Prostate gland (tissue), 2 donors: ENCODE measurements at regions not wholly inside any gene's neighbourhood (a gene's known extent, or its start where the extent isn't known, plus 50 kb on each side); places are given as distances from the start of the nearest gene placed in this dataset.

Experiments used
- DNase-seq: peaks from one replicate; pipeline ENCODE4 v3.0.0-alpha.2; 2019; ENCODE audit warnings: low spot score
- H3K27ac ChIP-seq, 2 donors: fragments of 200-600 bp; sonication (generic); 2 replicates each; pipeline ENCODE4 v1.5.1; 2017 to 2019
- H3K27me3 ChIP-seq: fragments of 200-600 bp; sonication (generic); replicated peaks from 2 replicates; pipeline ENCODE4 v1.5.1; 2019; ENCODE audit not compliant: insufficient read depth
- H3K36me3 ChIP-seq, 2 donors: fragments of 200-600 bp; sonication (generic); 1 replicate in 1 of 2; 2 replicates in 1 of 2; pipeline versions ENCODE4 v1.5.1 to v1.8.1; 2017 to 2019
- H3K4me1 ChIP-seq: fragments of 200-600 bp; sonication (generic); replicated peaks from 2 replicates; pipeline ENCODE4 v1.5.1; 2019
- H3K4me3 ChIP-seq, 2 donors: fragments of 200-600 bp; sonication (generic); 2 replicates each; pipeline ENCODE4 v1.5.1; 2017 to 2019
- H3K9me3 ChIP-seq: fragments of 200-600 bp; sonication (generic); 2 replicates; pipeline ENCODE4 v1.5.1; 2017
- POLR2A ChIP-seq: fragments of 450-650 bp; IDR thresholded peaks from one replicate; pipeline ENCODE4 v1.6.1; 2016; ENCODE audit warnings: antibody characterized with exemption, mild to moderate bottlenecking
- POLR2AphosphoS5 ChIP-seq: sonication (generic); formaldehyde crosslinking; IDR thresholded peaks from one replicate; pipeline ENCODE4 v1.6.1; 2017; ENCODE audit warnings: antibody characterized with exemption
- WGBS: methylation state at CpG from one replicate; pipeline ENCODE4 v1.1.5; 2018; 5-methylcytosine and 5-hydroxymethylcytosine counted together
- intact Hi-C: fragments of 100-400 bp; cut with DNase I; formaldehyde crosslinking; loops from one replicate; pipeline ENCODE4 v1.14.2; 2022
- TF ChIP-seq, protein P1 (sequence below), 4 experiments: fragments of 200-600 bp in 2 of 4; fragments of 450-650 bp in 2 of 4; sonication (generic) in 2 of 4; IDR thresholded peaks; 1 replicate in 3 of 4; 2 replicates in 1 of 4; pipeline ENCODE4 v1.5.1; 2016 to 2019; ENCODE audit warnings: antibody characterized with exemption in 4 of 4, mild to moderate bottlenecking in 2 of 4, moderate library complexity in 2 of 4

GRCh38 chr11:92168936-92169335, 55.7 kb upstream of the FAT3 start:
- WGBS, result 88% methylated on average over 1 of the region's 1 CpG
- Histone ChIP-seq H3K4me3 (no peak overlapping the region), H3K4me1 (no peaks in the 10 kb centered on the region), H3K9me3 (no peaks in the 10 kb centered on the region), H3K27me3 (no peaks in the 10 kb centered on the region), H3K27ac (no peak overlapping the region), H3K36me3 (no peaks in the 10 kb centered on the region)
- intact Hi-C loops, result no loop called here
- TF ChIP-seq, protein P1, sequence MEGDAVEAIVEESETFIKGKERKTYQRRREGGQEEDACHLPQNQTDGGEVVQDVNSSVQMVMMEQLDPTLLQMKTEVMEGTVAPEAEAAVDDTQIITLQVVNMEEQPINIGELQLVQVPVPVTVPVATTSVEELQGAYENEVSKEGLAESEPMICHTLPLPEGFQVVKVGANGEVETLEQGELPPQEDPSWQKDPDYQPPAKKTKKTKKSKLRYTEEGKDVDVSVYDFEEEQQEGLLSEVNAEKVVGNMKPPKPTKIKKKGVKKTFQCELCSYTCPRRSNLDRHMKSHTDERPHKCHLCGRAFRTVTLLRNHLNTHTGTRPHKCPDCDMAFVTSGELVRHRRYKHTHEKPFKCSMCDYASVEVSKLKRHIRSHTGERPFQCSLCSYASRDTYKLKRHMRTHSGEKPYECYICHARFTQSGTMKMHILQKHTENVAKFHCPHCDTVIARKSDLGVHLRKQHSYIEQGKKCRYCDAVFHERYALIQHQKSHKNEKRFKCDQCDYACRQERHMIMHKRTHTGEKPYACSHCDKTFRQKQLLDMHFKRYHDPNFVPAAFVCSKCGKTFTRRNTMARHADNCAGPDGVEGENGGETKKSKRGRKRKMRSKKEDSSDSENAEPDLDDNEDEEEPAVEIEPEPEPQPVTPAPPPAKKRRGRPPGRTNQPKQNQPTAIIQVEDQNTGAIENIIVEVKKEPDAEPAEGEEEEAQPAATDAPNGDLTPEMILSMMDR (IDR thresholded peaks at IDR 0.05), result no peak
- TF ChIP-seq POLR2A, result no peak
- TF ChIP-seq POLR2AphosphoS5, result no peak
- DNase-seq, result no peak

DNA sequence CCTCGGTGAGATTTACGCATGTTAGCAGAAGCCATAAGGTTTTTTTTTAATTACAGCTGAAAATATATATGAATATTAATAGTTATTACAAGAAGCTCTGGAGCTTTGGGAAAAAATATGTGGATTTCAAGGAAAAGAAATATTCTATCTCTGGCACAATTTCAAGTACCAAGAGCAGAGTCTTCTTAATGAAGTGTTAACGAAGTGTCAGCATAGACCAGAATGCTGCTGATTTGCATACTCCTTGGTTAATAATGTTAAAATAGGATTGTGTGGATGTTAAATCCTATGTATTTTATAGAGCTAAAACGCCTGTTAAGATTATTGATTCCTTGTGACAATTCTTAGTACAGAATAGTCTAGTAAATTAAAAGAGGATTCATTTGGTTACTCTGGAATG, 57.0 kb upstream of the FAT3 start:
- Histone ChIP-seq H3K9me3 (no peaks in the 10 kb centered on the region), H3K36me3 (no peaks in the 10 kb centered on the region), H3K27me3 (no peaks in the 10 kb centered on the region), H3K4me1 (no peaks in the 10 kb centered on the region), H3K27ac (no peak overlapping the region), H3K4me3 (no peak overlapping the region)
- DNase-seq, result no peak
- WGBS, result 89% methylated on average over 4 of the region's 4 CpGs
- intact Hi-C loops, result no loop called here
- TF ChIP-seq, protein P1 (IDR thresholded peaks at IDR 0.05), result no peak
- TF ChIP-seq POLR2AphosphoS5 (no peak), POLR2A (no peak)

- Histone ChIP-seq H3K4me3 (no peak overlapping the region), H3K36me3 (no peaks in the 10 kb centered on the region), H3K4me1 (no peaks in the 10 kb centered on the region), H3K9me3 (no peaks in the 10 kb centered on the region), H3K27ac (no peak overlapping the region), H3K27me3 (no peaks in the 10 kb centered on the region)
- no peak for DNase-seq
- 86% methylated on average over 3 of the region's 3 CpGs for WGBS
- intact Hi-C loops, result no loop called here
- TF ChIP-seq, protein P1 (IDR thresholded peaks at IDR 0.05), result no peak
- TF ChIP-seq POLR2A (no peak), POLR2AphosphoS5 (no peak)
These were observed 58.3 kb upstream of the FAT3 start for GRCh38 chr11:92166335-92166734.

DNA sequence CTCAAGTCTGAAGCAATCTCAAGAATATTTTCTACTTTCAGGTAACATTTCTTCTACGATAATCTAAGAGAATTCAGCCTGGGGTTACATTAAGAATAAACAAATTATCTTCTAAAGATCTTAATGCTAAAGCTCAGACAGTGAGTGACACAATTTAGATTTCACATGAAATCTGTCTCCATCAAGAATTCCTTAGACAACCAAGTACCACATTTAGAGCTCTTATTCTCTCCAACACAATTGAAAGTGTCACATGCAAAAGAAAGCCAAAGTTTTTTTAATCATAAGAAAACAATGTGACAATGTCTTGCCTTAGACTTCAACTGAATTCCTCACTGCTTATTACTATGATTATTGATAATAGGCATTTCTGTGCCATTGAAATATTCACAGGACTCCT, 60.7 kb upstream of the FAT3 start:
- 73% methylated on average over 1 of the region's 1 CpG for WGBS
- intact Hi-C loops, result no loop called here
- Histone ChIP-seq H3K27ac (no peak overlapping the region), H3K27me3 (no peaks in the 10 kb centered on the region), H3K36me3 (no peaks in the 10 kb centered on the region), H3K9me3 (no peaks in the 10 kb centered on the region), H3K4me3 (no peak overlapping the region), H3K4me1 (no peaks in the 10 kb centered on the region)
- no peak for DNase-seq
- no peak for TF ChIP-seq POLR2A
- TF ChIP-seq, protein P1 (IDR thresholded peaks at IDR 0.05), result no peak
- no peak for TF ChIP-seq POLR2AphosphoS5

GRCh38 chr11:92162776-92163175, 61.8 kb upstream of the FAT3 start:
- DNase-seq, result no peak
- WGBS, result 92% methylated on average over 2 of the region's 2 CpGs

More at GRCh38 chr11:92162776-92163175, 61.8 kb upstream of the FAT3 start:
- Histone ChIP-seq H3K27ac (no peak overlapping the region), H3K4me3 (no peak overlapping the region), H3K27me3 (no peaks in the 10 kb centered on the region), H3K4me1 (no peaks in the 10 kb centered on the region), H3K36me3 (no peaks in the 10 kb centered on the region), H3K9me3 (no peaks in the 10 kb centered on the region)
- intact Hi-C loops, result no loop called here
- TF ChIP-seq, protein P1 (IDR thresholded peaks at IDR 0.05), result no peak
- TF ChIP-seq POLR2A (no peak), POLR2AphosphoS5 (no peak)
